CD4-positive, alpha-beta T cell treated with Interferon alpha-2 for 1 hour (primary cell): ENCODE measurements at regions not wholly inside any gene's neighbourhood (a gene's known extent, or its start where the extent isn't known, plus 50 kb on each side); places are given as distances from the start of the nearest gene placed in this dataset.

Experiments used
- DNase-seq, 2 donors: peaks; one replicate each; pipeline ENCODE4 v3.0.0-alpha.2; 2020 to 2022

DNA sequence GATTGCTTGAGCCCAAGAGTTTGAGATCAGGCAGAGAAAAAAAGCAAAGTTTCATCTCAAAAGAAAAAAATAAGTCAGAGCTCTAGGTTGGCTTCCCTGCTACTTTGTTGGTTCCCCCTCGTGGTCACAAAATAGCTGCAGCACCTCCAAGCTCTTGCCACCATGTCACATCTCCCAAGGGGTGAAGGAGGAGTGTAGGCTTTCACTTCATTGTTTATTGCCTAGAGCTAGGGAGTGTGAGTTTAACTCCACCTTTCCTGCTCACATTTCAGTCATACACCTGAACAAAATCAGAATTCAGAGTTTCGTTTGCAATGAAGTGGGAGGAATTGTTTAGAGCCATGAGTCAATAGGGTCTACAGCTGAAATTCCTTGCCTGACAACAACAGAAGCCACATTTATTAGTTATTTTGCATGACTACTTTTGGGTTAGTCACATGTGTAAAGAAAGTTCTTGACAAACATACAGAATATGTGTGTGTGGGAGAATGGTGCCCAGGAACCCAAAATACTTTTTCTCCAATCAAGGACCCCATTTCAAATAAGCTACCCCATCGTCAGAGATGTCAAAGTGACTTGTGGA lies 56.2 kb upstream of the UFL1 start:
- no peak for DNase-seq

DNA sequence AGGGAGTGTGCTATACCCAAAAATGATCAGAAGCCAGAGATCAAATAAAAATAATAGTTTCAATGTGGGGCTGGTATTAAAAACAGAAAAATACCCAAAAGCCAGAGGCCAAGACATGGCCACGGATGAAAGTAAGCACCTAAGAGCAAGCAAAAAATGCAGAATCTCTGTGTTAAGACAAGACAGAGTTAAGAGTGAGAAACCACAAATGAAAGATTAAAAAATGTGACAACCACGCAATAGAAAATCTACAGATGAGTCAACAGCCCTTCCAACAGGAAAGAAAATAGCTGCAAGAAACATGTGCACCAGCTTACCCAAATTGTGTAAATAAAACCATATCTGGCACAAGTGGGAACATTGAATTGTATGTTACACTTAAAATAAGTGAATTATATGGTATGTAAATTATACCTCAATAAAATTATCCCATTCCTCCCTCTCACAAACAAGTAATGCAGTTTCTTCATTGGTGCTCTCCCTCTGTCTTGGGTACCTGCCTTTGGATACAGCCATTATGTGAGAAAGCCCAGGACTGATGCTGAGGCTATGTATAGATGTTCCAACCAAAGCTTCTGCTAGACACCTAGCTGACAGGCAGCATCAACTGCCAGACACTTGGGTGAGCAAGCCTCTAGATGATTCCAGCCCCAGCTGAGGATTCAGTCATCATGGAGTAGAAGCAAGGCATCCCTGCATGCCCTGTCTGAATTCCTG lies 55.3 kb upstream of the UFL1 start:
- peak in 1 of 2 donors; percentile 21 for DNase-seq

DNA sequence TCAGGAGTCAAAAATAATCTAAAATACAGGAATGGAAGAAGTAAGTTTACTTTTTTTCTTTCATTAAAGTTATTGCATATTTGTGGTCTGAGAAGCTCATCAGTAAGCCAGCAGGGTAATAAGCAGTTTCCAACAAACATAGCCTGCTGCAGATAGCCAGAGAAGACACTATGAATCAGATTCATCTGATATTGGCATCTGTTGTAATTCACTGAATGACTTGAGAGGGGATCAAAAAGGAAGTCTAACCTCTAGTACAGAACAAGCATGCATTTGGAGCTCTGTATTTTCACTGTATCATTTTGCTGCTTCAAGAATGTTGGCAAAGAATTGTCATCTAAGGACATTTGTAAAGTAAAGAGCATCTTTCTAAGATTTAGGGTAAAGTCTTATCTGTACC lies 53.8 kb upstream of the UFL1 start:
- no peak for DNase-seq

DNA sequence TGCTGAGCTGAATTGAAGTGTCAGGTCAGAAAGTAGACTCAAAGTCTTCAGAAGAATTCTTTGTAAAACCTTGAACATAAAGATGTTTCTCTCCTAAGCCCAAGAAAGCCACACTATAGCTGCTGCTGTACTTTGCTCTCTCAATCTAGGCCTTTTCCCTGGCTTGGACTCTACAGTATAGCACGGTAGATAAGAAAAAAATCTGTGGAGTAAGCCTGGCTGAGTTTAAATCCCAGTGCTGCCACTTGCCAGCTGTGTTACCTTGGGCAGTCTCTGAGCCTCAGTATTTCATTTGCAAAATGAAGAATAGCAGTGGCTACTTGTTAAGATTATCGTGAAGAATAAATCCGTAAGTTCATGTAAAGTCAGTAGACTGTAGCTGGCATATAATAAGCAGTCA lies 53.3 kb upstream of the UFL1 start:
- DNase-seq, result no peak

- peak in 1 of 2 donors; percentile 28 for DNase-seq
Measured at GRCh38 chr6:96468681-96469224, 52.9 kb upstream of the UFL1 start.

- DNase-seq, result no peak
Measured at GRCh38 chr6:96469312-96469711, 52.3 kb upstream of the UFL1 start.

- no peak for DNase-seq
Measured at GRCh38 chr6:96470296-96470695, 51.3 kb upstream of the UFL1 start.
